ENCODE measurements at regions not wholly inside any gene's neighbourhood (a gene's known extent, or its start where the extent isn't known, plus 50 kb on each side); places are given as distances from the start of the nearest gene placed in this dataset.

GRCh38 chr1:55882931-55883330 is 667.8 kb upstream of the USP24 start:
- ChIA-PET POLR2A (no interaction called here), CTCF (ENCODE audit: low intra/inter-chr PET ratio, low total read pairs) (no interaction called here)
- Histone ChIP-seq H4K20me1 (ENCODE audit: insufficient read depth, low read length) (no peaks in the 10 kb centered on the region), H3K4me2 (ENCODE audit: low read depth, low read length) (no peak overlapping the region), H3K36me3 (replicated peaks in 1 of 2; ENCODE audit: control insufficient read depth in 1 of 2, insufficient read depth in 2 of 2, low read length in 2 of 2) (no peaks in the 10 kb centered on the region), H3K9ac (ENCODE audit: insufficient read depth, low read depth, low read length) (no peak overlapping the region), H2AFZ (ENCODE audit: low read length) (no peak overlapping the region), H3K4me3 (replicated peaks in 1 of 3; ENCODE audit: insufficient read depth in 1 of 3, low read depth in 2 of 3, low read length in 3 of 3) (no peak overlapping the region), H3K27me3 (ENCODE audit: control insufficient read depth in 1 of 2, insufficient read depth in 2 of 2, low read length in 2 of 2) (no peaks in the 10 kb centered on the region), H3K9me3 (ENCODE audit: low read length) (no peaks in the 10 kb centered on the region), H3K27ac (ENCODE audit: extremely low read length, insufficient read depth, low read length) (no peak overlapping the region), H3K4me1 (ENCODE audit: insufficient read depth, low read length) (no peaks in the 10 kb centered on the region), H3K79me2 (ENCODE audit: insufficient read depth, low read length) (no peaks in the 10 kb centered on the region)
- DNase-seq (ENCODE audit: low spot score) (no peak), FAIRE-seq (no peak), ATAC-seq (no peak)
- WGBS (ENCODE audit: low lambda C conversion rate) = 65% methylated on average over 6 of the region's 6 CpGs
- TF ChIP-seq HMGXB3 (CRISPR knock-in tag; IDR thresholded peaks at IDR 0.05; ENCODE audit: borderline replicate concordance) (no peak), TFE3 (CRISPR knock-in tag; IDR thresholded peaks at IDR 0.05) (no peak), ZNF883 (CRISPR knock-in tag; IDR thresholded peaks at IDR 0.05; ENCODE audit: not compliant biosample characterization) (no peak), TRAFD1 (CRISPR knock-in tag; IDR thresholded peaks at IDR 0.05; ENCODE audit: borderline replicate concordance) (no peak), SRY (CRISPR knock-in tag; IDR thresholded peaks at IDR 0.05) (no peak), ZNF333 (CRISPR knock-in tag; IDR thresholded peaks at IDR 0.05; ENCODE audit: borderline replicate concordance) (no peak), TAF1 (CRISPR knock-in tag; IDR thresholded peaks at IDR 0.05) (no peak), KMT2A (CRISPR knock-in tag; IDR thresholded peaks at IDR 0.05) (no peak), TBX2 (CRISPR knock-in tag; IDR thresholded peaks at IDR 0.05; ENCODE audit: borderline replicate concordance) (no peak), ZNF652 (CRISPR knock-in tag; IDR thresholded peaks at IDR 0.05; ENCODE audit: borderline replicate concordance, low read depth) (no peak), NRL (CRISPR knock-in tag; IDR thresholded peaks at IDR 0.05; ENCODE audit: borderline replicate concordance) (no peak), SIX1 (CRISPR knock-in tag; IDR thresholded peaks at IDR 0.05; ENCODE audit: borderline replicate concordance) (no peak), HOXA9 (CRISPR knock-in tag; IDR thresholded peaks at IDR 0.05; ENCODE audit: borderline replicate concordance) (no peak)
- intact Hi-C loops (cut with micrococcal nuclease; ENCODE audit: unreplicated experiment) = no loop called here
- BruUV-seq (replicated peaks) = no TSS peak
- in situ Hi-C loops (cut with HindIII; ENCODE audit: extremely low pct_ligation_motif_present, low pct_unique_long_range_greater_than_20kb) = loop anchor here (25.0 kb wide), 1 partner anchor 396 kb away; no protein-coding TSS in a partner anchor
